WTC11 (cell line): ENCODE measurements at regions not wholly inside any gene's neighbourhood (a gene's known extent, or its start where the extent isn't known, plus 50 kb on each side); places are given as distances from the start of the nearest gene placed in this dataset.

Experiments
- TF ChIP-seq, protein P1 (sequence below): sonication (generic); formaldehyde crosslinking; IDR thresholded peaks from 2 replicates; pipeline ENCODE4 v1.8.0; 2022; ENCODE audit warnings: mild to moderate bottlenecking, missing genetic modification reagents
- TF ChIP-seq, protein P2 (sequence below): fragments of 200-600 bp; IDR thresholded peaks from 2 replicates; pipeline ENCODE4 v1.8.0; 2022; ENCODE audit warnings: antibody characterized with exemption
- TF ChIP-seq, protein P3 (sequence below): sonication (generic); formaldehyde crosslinking; conservative IDR thresholded peaks from 2 replicates; pipeline ENCODE4 v1.8.1; 2022; ENCODE audit warnings: mild to moderate bottlenecking, missing genetic modification reagents
- TF ChIP-seq, protein P4 (sequence below): sonication (generic); formaldehyde crosslinking; IDR thresholded peaks from 2 replicates; pipeline ENCODE4 v1.8.1; 2023; ENCODE audit warnings: mild to moderate bottlenecking, missing genetic modification reagents, moderate library complexity

DNA sequence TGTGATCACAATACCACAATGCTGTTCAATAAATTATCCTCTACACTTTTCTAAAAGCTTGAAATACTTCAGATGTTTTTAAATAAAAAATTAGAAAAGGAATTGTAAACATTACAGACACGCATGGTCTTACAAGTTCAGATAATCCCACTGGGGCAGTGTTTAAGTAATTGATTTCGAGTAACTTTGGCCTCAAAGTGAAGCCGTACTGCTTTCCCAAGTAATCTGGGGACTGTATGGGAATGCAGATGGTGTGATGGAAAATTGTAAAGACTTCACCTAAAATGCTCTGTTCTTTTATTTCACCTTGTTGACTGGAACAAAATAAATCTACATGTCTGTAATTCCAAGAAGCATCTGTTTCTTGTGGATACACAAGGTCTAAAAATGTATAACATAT, 401.7 kb upstream of the LYPLAL1 start:
- TF ChIP-seq, protein P1, sequence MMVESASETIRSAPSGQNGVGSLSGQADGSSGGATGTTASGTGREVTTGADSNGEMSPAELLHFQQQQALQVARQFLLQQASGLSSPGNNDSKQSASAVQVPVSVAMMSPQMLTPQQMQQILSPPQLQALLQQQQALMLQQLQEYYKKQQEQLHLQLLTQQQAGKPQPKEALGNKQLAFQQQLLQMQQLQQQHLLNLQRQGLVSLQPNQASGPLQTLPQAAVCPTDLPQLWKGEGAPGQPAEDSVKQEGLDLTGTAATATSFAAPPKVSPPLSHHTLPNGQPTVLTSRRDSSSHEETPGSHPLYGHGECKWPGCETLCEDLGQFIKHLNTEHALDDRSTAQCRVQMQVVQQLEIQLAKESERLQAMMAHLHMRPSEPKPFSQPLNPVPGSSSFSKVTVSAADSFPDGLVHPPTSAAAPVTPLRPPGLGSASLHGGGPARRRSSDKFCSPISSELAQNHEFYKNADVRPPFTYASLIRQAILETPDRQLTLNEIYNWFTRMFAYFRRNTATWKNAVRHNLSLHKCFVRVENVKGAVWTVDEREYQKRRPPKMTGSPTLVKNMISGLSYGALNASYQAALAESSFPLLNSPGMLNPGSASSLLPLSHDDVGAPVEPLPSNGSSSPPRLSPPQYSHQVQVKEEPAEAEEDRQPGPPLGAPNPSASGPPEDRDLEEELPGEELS, result no peak
- TF ChIP-seq, protein P2, sequence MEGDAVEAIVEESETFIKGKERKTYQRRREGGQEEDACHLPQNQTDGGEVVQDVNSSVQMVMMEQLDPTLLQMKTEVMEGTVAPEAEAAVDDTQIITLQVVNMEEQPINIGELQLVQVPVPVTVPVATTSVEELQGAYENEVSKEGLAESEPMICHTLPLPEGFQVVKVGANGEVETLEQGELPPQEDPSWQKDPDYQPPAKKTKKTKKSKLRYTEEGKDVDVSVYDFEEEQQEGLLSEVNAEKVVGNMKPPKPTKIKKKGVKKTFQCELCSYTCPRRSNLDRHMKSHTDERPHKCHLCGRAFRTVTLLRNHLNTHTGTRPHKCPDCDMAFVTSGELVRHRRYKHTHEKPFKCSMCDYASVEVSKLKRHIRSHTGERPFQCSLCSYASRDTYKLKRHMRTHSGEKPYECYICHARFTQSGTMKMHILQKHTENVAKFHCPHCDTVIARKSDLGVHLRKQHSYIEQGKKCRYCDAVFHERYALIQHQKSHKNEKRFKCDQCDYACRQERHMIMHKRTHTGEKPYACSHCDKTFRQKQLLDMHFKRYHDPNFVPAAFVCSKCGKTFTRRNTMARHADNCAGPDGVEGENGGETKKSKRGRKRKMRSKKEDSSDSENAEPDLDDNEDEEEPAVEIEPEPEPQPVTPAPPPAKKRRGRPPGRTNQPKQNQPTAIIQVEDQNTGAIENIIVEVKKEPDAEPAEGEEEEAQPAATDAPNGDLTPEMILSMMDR, result no peak
- TF ChIP-seq, protein P3, sequence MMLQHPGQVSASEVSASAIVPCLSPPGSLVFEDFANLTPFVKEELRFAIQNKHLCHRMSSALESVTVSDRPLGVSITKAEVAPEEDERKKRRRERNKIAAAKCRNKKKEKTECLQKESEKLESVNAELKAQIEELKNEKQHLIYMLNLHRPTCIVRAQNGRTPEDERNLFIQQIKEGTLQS (CRISPR knock-in tag), result no peak
- TF ChIP-seq, protein P4, sequence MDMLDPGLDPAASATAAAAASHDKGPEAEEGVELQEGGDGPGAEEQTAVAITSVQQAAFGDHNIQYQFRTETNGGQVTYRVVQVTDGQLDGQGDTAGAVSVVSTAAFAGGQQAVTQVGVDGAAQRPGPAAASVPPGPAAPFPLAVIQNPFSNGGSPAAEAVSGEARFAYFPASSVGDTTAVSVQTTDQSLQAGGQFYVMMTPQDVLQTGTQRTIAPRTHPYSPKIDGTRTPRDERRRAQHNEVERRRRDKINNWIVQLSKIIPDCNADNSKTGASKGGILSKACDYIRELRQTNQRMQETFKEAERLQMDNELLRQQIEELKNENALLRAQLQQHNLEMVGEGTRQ, result no peak
